OCI-LY3 (cell line): ENCODE measurements at regions not wholly inside any gene's neighbourhood (a gene's known extent, or its start where the extent isn't known, plus 50 kb on each side); places are given as distances from the start of the nearest gene placed in this dataset.

Experiments
- H2AFZ ChIP-seq: fragments of 200-600, 300-600 bp; shearing (Covaris generic); 2 replicates; pipeline ENCODE4 v1.6.0; 2014; ENCODE audit warnings: antibody characterized with exemption, low read depth, low read length
- H3K27ac ChIP-seq: fragments of 200-600, 300-600 bp; sonication (generic); 2 replicates; pipeline ENCODE4 v1.5.1; 2014; ENCODE audit warnings: mild to moderate bottlenecking, low read length, moderate library complexity, mixed read lengths
- H3K27me3 ChIP-seq: fragments of 200-600, 300-600 bp; sonication (generic); 2 replicates; pipeline ENCODE4 v1.6.1; 2014; ENCODE audit warnings: low read depth, low read length, mixed read lengths
- H3K36me3 ChIP-seq: fragments of 200-600, 300-600 bp; sonication (generic); replicated peaks from 2 replicates; pipeline ENCODE3; 2014; ENCODE audit warnings: low read depth, low read length, mixed read lengths
- H3K4me1 ChIP-seq: fragments of 300-600, 200-600 bp; sonication (generic); 2 replicates; pipeline ENCODE4 v1.6.1; 2014; ENCODE audit warnings: low read length, mixed read lengths
- H3K4me2 ChIP-seq: fragments of 200-600, 300-600 bp; sonication (generic); 2 replicates; pipeline ENCODE4 v1.6.1; 2014; ENCODE audit warnings: low read length, mixed read lengths
- H3K4me3 ChIP-seq: fragments of 300-600, 200-600 bp; sonication (generic); 2 replicates; pipeline ENCODE4 v1.5.1; 2014; ENCODE audit warnings: antibody characterized with exemption, mild to moderate bottlenecking, low read length, moderate library complexity
- H3K79me2 ChIP-seq: fragments of 300-600, 200-600 bp; shearing (Covaris generic); 2 replicates; pipeline ENCODE4 v1.6.1; 2014; ENCODE audit warnings: mild to moderate bottlenecking, low read length, mixed read lengths
- H3K9ac ChIP-seq: fragments of 300-600, 200-600 bp; shearing (Covaris generic); 2 replicates; pipeline ENCODE4 v1.6.0; 2014; ENCODE audit warnings: mild to moderate bottlenecking, low read length, moderate library complexity
- H3K9me3 ChIP-seq: fragments of 200-600, 300-600 bp; shearing (Covaris generic); 2 replicates; pipeline ENCODE4 v1.6.1; 2014; ENCODE audit warnings: low read length, mixed read lengths; ENCODE audit not compliant: insufficient read depth
- H4K20me1 ChIP-seq: fragments of 200-600, 300-600 bp; sonication (generic); 2 replicates; pipeline ENCODE4 v1.6.1; 2016; ENCODE audit warnings: low read length, mixed read lengths; ENCODE audit not compliant: insufficient read depth
- EZH2phosphoT487 ChIP-seq: fragments of 200-600 bp; shearing (Covaris generic); IDR thresholded peaks from 2 replicates; pipeline ENCODE4 v1.6.1; 2018; ENCODE audit warnings: antibody characterized with exemption, mixed run types, low read depth
- TF ChIP-seq, protein P1 (sequence below): fragments of 200-600, 300-600 bp; sonication (generic); IDR thresholded peaks from 2 replicates; pipeline ENCODE4 v1.5.1; 2014; ENCODE audit warnings: antibody characterized with exemption, low read length, low read depth

DNA sequence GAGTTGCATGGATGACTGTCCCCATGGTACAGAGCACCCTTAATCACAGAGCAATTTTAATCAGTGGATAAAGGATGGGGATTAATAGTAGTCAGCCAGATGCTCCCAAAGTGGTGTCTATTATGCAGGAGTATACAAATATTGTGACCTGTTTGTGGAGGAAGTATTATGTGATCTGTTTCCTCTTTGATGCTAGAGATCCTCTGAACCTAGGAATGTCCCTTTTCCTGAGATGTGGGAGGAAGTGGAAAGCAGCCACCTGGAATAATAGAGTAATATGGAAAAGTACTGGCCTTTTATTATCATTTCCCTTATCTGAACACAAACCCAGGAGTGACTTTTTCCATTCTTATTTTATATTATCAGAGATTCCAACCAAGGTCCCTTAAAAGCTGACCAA, 94.2 kb upstream of the EFEMP1 start:
- Histone ChIP-seq H2AFZ (no peak overlapping the region), H3K9me3 (no peaks in the 10 kb centered on the region), H3K4me1 (peaks cover 20% of the 10 kb centered on the region), H3K36me3 (no peaks in the 10 kb centered on the region), H3K27me3 (no peaks in the 10 kb centered on the region), H3K9ac (no peak overlapping the region), H3K27ac (no peak overlapping the region), H3K4me2 (no peak overlapping the region), H4K20me1 (no peaks in the 10 kb centered on the region), H3K4me3 (no peak overlapping the region), H3K79me2 (no peaks in the 10 kb centered on the region)
- TF ChIP-seq, protein P1, sequence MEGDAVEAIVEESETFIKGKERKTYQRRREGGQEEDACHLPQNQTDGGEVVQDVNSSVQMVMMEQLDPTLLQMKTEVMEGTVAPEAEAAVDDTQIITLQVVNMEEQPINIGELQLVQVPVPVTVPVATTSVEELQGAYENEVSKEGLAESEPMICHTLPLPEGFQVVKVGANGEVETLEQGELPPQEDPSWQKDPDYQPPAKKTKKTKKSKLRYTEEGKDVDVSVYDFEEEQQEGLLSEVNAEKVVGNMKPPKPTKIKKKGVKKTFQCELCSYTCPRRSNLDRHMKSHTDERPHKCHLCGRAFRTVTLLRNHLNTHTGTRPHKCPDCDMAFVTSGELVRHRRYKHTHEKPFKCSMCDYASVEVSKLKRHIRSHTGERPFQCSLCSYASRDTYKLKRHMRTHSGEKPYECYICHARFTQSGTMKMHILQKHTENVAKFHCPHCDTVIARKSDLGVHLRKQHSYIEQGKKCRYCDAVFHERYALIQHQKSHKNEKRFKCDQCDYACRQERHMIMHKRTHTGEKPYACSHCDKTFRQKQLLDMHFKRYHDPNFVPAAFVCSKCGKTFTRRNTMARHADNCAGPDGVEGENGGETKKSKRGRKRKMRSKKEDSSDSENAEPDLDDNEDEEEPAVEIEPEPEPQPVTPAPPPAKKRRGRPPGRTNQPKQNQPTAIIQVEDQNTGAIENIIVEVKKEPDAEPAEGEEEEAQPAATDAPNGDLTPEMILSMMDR = no peak
- no peak for TF ChIP-seq EZH2phosphoT487

DNA sequence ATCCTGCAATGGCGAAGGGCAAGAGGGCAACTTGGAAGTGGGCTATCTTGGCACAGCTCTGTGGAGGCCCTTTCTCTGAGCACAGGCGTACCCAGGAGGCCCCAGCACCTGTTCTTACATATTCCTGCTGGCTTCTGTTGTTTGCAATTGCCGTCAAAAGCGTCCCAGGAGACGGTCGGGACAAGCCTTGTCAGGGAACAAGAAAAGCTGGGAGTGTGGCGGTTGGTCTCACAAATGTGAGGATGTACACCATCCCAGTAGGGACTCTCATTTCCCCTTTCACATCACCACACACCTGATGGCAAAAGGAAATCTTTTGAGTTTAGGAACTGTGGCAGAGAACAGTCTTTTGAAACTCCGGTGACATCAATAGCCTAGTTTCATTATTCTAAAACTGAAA, 94.7 kb upstream of the EFEMP1 start:
- H3K79me2 ChIP-seq = no peaks in the 10 kb centered on the region
- peaks cover 20% of the 10 kb centered on the region for H3K4me1 ChIP-seq
- TF ChIP-seq EZH2phosphoT487 = no peak
- H3K27ac ChIP-seq = no peak overlapping the region
- peak overlapping the region; percentile 63 for H3K4me2 ChIP-seq
- H4K20me1 ChIP-seq = no peaks in the 10 kb centered on the region
- no peak overlapping the region for H3K9ac ChIP-seq
- H3K27me3 ChIP-seq = no peaks in the 10 kb centered on the region
- no peak overlapping the region; the same call in 1 of the 2 replicates for H3K4me3 ChIP-seq
- H2AFZ ChIP-seq = no peak overlapping the region
- no peaks in the 10 kb centered on the region for H3K36me3 ChIP-seq
- H3K9me3 ChIP-seq = no peaks in the 10 kb centered on the region

DNA sequence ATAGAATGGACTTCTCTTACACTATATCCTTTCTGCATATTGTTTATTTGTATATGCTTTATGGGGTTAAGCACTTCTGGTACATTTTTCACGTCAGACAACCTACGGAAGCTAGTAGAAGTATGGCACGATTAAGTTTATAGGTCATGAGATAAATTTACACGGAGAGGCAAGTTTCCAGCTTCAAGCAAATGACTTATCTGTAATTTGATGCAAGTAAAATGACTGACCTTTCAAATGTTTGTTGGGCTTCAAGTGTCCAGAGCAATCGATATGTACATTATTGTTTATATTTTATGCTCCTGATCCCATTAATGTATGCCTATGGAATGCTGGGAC, 97.5 kb upstream of the EFEMP1 start:
- Histone ChIP-seq H3K9ac (no peak overlapping the region), H3K4me2 (no peak overlapping the region), H3K36me3 (no peaks in the 10 kb centered on the region), H3K79me2 (no peaks in the 10 kb centered on the region), H2AFZ (no peak overlapping the region), H4K20me1 (no peaks in the 10 kb centered on the region), H3K4me3 (no peak overlapping the region), H3K27me3 (no peaks in the 10 kb centered on the region), H3K9me3 (no peaks in the 10 kb centered on the region), H3K4me1 (peaks cover 12% of the 10 kb centered on the region), H3K27ac (no peak overlapping the region)
- TF ChIP-seq, protein P1 = no peak
- TF ChIP-seq EZH2phosphoT487 = no peak

DNA sequence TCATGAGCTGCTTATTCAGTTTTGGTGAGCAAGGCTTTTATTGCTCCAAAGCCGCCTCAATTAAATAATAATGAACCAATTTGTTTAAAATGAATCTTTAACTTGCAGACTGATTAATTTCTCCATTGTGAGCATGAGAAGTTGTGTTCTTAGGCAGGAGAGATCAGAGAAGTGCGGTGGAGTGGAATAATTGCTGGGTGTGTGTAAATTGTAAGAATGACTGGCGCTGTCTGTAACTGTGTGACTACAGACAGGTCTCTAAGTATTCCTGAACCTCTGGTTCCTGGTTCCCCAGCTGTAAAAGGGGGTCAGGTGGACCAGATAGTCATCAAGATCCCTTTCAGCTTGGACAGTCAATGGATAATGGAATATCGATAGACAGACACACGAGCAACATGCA, 98.0 kb upstream of the EFEMP1 start:
- no peaks in the 10 kb centered on the region for H4K20me1 ChIP-seq
- H3K4me2 ChIP-seq = no peak overlapping the region
- H3K36me3 ChIP-seq = no peaks in the 10 kb centered on the region
- H3K4me3 ChIP-seq = no peak overlapping the region
- no peak overlapping the region for H3K9ac ChIP-seq
- peaks cover 9% of the 10 kb centered on the region for H3K4me1 ChIP-seq
- no peak overlapping the region for H2AFZ ChIP-seq
- H3K79me2 ChIP-seq = no peaks in the 10 kb centered on the region
- no peaks in the 10 kb centered on the region for H3K9me3 ChIP-seq
- TF ChIP-seq, protein P1 = no peak
- no peak for TF ChIP-seq EZH2phosphoT487
- H3K27ac ChIP-seq = no peak overlapping the region
- no peaks in the 10 kb centered on the region for H3K27me3 ChIP-seq
